Adrenal gland (tissue), 5 donors: ENCODE measurements at regions not wholly inside any gene's neighbourhood (a gene's known extent, or its start where the extent isn't known, plus 50 kb on each side); places are given as distances from the start of the nearest gene placed in this dataset.

Experiments
- POLR2A ChIP-seq, 2 donors: fragments of 450-650 bp; IDR thresholded peaks; one replicate each; pipeline ENCODE4 v1.6.1; 2017; ENCODE audit warnings: antibody characterized with exemption in 2 of 2, mild to moderate bottlenecking in 2 of 2, moderate library complexity in 1 of 2
- TF ChIP-seq, protein P1 (sequence below), 6 experiments: fragments of 450-650 bp in 4 of 6; fragments of 200-600 bp in 2 of 6; sonication (generic) in 1 of 6; IDR thresholded peaks; 1 replicate in 5 of 6; 2 replicates in 1 of 6; pipeline versions ENCODE4 v1.5.1 to v1.8.0; 2016 to 2021; ENCODE audit warnings: antibody characterized with exemption in 6 of 6, mild to moderate bottlenecking in 2 of 6, moderate library complexity in 1 of 6
- donor health status: DM: no; HTN: no; CAD: no.

DNA sequence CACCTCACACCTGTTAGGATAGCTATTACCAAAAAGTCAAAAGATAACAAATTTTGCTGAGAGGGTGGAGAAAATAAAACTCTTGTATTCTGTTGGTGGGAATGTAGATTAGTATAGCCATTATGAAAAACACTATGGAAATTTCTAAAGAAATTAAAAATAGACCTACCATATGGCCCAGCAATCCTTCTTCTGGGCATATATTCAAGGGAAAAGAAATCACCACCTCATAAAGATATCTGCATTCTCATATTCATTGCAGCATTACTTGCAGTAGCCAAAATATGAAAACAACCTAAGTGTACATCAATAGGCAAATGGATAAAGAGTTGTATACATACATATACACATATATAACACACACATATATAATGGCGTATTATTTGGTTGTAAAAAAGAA, 791.6 kb upstream of the RGS18 start:
- TF ChIP-seq, protein P1, sequence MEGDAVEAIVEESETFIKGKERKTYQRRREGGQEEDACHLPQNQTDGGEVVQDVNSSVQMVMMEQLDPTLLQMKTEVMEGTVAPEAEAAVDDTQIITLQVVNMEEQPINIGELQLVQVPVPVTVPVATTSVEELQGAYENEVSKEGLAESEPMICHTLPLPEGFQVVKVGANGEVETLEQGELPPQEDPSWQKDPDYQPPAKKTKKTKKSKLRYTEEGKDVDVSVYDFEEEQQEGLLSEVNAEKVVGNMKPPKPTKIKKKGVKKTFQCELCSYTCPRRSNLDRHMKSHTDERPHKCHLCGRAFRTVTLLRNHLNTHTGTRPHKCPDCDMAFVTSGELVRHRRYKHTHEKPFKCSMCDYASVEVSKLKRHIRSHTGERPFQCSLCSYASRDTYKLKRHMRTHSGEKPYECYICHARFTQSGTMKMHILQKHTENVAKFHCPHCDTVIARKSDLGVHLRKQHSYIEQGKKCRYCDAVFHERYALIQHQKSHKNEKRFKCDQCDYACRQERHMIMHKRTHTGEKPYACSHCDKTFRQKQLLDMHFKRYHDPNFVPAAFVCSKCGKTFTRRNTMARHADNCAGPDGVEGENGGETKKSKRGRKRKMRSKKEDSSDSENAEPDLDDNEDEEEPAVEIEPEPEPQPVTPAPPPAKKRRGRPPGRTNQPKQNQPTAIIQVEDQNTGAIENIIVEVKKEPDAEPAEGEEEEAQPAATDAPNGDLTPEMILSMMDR (IDR thresholded peaks at IDR 0.05) = no peak
- TF ChIP-seq POLR2A (IDR thresholded peaks at IDR 0.05) = no peak
